Astrocyte of the cerebellum (primary cell): ENCODE measurements at regions not wholly inside any gene's neighbourhood (a gene's known extent, or its start where the extent isn't known, plus 50 kb on each side); places are given as distances from the start of the nearest gene placed in this dataset.

ENCODE experiments used
- DNase-seq: peaks from one replicate; pipeline ENCODE4 v3.0.0-alpha.2; 2011; ENCODE audit warnings: low read depth
- H3K4me3 ChIP-seq: 2 replicates; pipeline ENCODE4 v1.5.1; 2011; ENCODE audit warnings: mild to moderate bottlenecking, low read depth, low read length, moderate library complexity
- in situ Hi-C: cut with HindIII; loops from 2 replicates; pipeline ENCODE4 v1.10.0; 2017; ENCODE audit warnings: low sequenced_read_pairs
- TF ChIP-seq, protein P1 (sequence below): IDR thresholded peaks from 2 replicates; pipeline ENCODE4 v1.5.1; 2012; ENCODE audit warnings: low read length, low read depth, moderate library complexity, mild to moderate bottlenecking; ENCODE audit errors: missing control alignments

DNA sequence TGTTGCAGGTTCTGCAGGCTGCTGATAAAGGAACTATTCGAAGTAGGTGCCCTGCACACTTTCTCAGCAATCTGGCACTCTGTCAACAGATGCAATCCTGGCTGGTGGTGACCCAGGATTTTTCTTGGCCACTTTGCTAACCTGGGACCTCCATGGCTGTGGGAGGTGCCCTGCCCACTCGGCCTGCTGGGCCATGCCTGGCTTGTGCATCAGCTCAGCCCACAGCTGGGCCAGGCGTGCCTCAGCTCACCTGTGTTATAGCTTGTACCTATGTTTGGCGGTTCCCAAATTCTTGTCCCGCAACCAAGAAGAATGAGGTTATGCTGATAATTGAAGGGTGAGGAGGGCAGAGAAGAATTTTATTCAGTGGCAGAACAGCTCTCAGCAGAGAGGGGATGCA is 141.7 kb downstream of the NPY start:
- no peak overlapping the region for H3K4me3 ChIP-seq
- TF ChIP-seq, protein P1, sequence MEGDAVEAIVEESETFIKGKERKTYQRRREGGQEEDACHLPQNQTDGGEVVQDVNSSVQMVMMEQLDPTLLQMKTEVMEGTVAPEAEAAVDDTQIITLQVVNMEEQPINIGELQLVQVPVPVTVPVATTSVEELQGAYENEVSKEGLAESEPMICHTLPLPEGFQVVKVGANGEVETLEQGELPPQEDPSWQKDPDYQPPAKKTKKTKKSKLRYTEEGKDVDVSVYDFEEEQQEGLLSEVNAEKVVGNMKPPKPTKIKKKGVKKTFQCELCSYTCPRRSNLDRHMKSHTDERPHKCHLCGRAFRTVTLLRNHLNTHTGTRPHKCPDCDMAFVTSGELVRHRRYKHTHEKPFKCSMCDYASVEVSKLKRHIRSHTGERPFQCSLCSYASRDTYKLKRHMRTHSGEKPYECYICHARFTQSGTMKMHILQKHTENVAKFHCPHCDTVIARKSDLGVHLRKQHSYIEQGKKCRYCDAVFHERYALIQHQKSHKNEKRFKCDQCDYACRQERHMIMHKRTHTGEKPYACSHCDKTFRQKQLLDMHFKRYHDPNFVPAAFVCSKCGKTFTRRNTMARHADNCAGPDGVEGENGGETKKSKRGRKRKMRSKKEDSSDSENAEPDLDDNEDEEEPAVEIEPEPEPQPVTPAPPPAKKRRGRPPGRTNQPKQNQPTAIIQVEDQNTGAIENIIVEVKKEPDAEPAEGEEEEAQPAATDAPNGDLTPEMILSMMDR: no peak
- DNase-seq: no peak
- in situ Hi-C loops: no loop called here

DNA sequence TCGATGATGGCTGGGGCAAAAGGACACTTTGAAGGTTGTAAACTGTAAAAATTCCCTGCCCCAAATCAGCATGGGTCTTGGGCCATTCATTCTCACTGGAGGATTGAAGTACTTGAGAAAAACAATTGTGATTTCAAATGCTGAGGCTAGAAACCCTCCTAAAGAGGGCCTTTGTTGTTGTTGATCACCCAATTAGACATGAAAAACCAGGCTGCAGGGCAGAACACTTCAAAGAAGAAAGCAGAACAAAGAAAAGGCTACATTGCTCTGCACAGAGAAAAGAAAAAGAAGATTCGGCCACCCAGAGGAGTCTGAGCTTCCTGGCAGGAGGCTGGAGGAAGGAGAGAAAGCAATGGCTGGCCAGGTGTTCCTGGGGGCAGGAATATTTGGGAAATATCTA is 143.1 kb downstream of the NPY start:
- no peak for DNase-seq
- no peak overlapping the region for H3K4me3 ChIP-seq
- TF ChIP-seq, protein P1: no peak
- in situ Hi-C loops: no loop called here

DNA sequence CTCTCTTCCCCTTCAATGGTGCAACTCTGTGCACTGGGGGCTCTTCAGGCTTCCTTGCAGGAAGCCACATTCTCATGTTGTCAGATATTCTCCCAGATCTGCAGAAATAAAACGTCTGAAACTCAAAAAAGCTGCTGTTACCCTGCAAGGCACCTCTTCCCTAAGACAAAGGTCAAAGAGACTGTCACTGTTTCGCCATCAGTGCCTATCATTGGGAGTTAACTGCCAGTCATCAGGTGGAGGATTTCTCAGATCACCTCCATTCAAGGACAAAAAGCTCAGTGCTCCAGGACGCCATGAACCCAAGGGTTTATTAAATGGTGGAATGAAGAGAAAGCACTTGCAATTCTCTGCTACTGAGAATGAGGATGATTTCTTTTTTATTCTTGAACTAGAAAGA is 144.6 kb upstream of the PALS2 start:
- TF ChIP-seq, protein P1: no peak
- DNase-seq: no peak
- in situ Hi-C loops: no loop called here
- no peak overlapping the region for H3K4me3 ChIP-seq

DNA sequence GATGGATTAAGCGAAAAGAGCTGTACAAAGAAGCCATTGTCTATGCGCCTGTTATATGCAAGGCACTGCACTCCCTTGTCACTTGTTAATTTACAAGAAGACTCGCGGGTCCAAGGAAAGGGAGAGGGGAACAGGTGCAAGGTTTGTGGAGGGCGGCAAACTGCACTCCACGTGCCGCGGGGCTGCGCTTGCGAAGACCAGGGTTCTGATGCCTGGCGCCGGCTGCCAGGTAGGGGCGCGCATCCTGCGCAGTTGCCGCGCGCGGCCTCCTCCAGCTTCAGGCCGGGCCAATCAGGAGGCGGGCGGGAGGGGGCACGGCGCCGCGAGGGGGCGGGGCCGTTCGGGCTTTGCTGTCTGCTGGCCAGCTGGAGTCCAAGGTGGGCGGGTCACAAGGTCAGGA is 140.6 kb upstream of the PALS2 start:
- DNase-seq: no peak
- no peak overlapping the region for H3K4me3 ChIP-seq
- in situ Hi-C loops: no loop called here
- TF ChIP-seq, protein P1: no peak

DNA sequence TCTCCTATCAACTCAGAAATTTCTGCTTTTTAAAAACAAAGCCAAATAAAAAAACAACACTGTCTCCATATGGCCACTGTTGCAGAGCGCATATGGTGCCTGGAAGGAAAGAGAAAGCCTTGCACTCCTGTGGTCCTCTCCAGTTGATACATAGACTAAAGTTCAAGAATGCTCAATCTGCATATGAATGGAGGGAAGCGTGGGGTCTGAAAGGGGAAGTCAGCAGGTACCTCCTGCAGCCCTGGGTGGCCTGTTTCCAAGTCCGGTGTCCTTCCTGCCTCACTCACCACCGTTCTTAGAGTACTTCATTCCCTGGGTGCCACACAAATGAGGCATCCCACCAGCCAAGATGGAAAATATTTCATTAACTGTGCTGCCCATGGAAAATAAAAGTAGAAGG is 138.3 kb upstream of the PALS2 start:
- TF ChIP-seq, protein P1: no peak
- in situ Hi-C loops: no loop called here
- no peak overlapping the region for H3K4me3 ChIP-seq
- DNase-seq: no peak

DNA sequence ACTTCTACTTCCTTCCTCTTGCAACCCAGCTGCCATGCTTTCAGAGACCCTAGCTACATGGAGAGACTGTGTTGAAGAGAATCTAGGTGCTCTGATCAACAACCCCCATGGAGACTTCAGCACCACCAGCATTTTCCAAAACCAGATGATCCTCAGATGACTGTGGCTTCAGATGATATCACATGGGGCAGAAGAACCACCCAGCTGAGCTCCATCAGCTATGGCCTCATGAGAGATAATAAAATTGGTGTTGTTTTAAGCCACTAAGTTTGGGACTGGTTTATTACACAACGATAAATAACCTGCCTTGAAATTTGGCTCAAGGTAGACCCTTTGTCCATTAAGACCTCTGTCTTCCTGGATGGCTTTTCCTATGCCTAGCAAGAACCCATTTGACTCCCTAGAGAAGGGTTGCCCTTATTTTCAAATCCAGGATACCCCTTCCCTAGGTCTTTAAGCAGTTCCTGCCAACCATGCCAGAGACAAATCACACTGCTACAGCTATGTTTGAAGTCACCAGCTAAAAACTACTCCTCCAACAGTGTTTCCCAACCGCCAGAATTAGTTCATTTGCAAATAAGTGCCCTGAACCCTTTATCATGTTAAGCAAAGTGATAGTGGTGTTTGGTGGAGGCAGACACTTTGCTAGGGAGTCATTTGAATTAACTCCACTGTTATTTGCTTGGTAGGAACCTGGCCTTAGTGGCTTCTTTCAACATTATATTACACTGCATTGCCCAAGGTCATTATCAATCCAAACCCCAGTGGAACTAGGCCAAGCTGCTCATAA is 136.9 kb upstream of the PALS2 start:
- in situ Hi-C loops: no loop called here
- no peak overlapping the region for H3K4me3 ChIP-seq
- TF ChIP-seq, protein P1: no peak
- no peak for DNase-seq
